Ishikawa (cell line): ENCODE measurements at regions not wholly inside any gene's neighbourhood (a gene's known extent, or its start where the extent isn't known, plus 50 kb on each side); places are given as distances from the start of the nearest gene placed in this dataset.

Source experiments
- EGR1 ChIP-seq: IDR thresholded peaks from 2 replicates; pipeline ENCODE4 v1.6.1; 2012
- EP300 ChIP-seq: IDR thresholded peaks from 2 replicates; pipeline ENCODE4 v1.6.1; 2012; ENCODE audit warnings: borderline replicate concordance
- RAD21 ChIP-seq: IDR thresholded peaks from 2 replicates; pipeline ENCODE4 v1.6.1; 2012; ENCODE audit warnings: low read depth
- REST ChIP-seq: IDR thresholded peaks from 2 replicates; pipeline ENCODE4 v1.6.1; 2012; ENCODE audit warnings: low read depth, mild to moderate bottlenecking
- TCF12 ChIP-seq: IDR thresholded peaks from 2 replicates; pipeline ENCODE4 v1.6.1; 2012; ENCODE audit warnings: low read depth

- no peak for TF ChIP-seq REST
- TF ChIP-seq EP300: no peak
- no peak for TF ChIP-seq RAD21
- no peak for TF ChIP-seq EGR1
- no peak for TF ChIP-seq TCF12
These were observed 2452.5 kb downstream of the TP53TG3F start for GRCh38 chr16:35911899-35912298.
